Parathyroid adenoma (tissue), 2 donors: ENCODE measurements at regions not wholly inside any gene's neighbourhood (a gene's known extent, or its start where the extent isn't known, plus 50 kb on each side); places are given as distances from the start of the nearest gene placed in this dataset.

ENCODE experiments used
- H2AFZ ChIP-seq: fragments of 300-600 bp; sonication (generic); one replicate; pipeline ENCODE4 v1.7.0; 2017; ENCODE audit warnings: antibody characterized with exemption, mild to moderate bottlenecking
- H3K27ac ChIP-seq: fragments of 300-600 bp; sonication (generic); one replicate; pipeline ENCODE4 v1.7.0; 2017
- H3K27me3 ChIP-seq: fragments of 300-600 bp; sonication (generic); one replicate; pipeline ENCODE4 v1.7.0; 2017; ENCODE audit warnings: low read length; ENCODE audit not compliant: control insufficient read depth, insufficient read depth
- H3K36me3 ChIP-seq: fragments of 300-600 bp; sonication (generic); one replicate; pipeline ENCODE4 v1.7.0; 2017; ENCODE audit warnings: low read length; ENCODE audit not compliant: control insufficient read depth, insufficient read depth
- H3K4me1 ChIP-seq: fragments of 300-600 bp; sonication (generic); one replicate; pipeline ENCODE4 v1.7.0; 2017; ENCODE audit warnings: control low read depth
- H3K4me2 ChIP-seq: fragments of 300-600 bp; sonication (generic); one replicate; pipeline ENCODE4 v1.7.0; 2017; ENCODE audit warnings: low read length
- H3K4me3 ChIP-seq: fragments of 300-600 bp; sonication (generic); one replicate; pipeline ENCODE4 v1.7.0; 2017; ENCODE audit warnings: low read depth, low read length
- H3K79me2 ChIP-seq: fragments of 300-600 bp; sonication (generic); one replicate; pipeline ENCODE4 v1.7.0; 2017; ENCODE audit warnings: control low read depth
- H3K9ac ChIP-seq: fragments of 300-600 bp; sonication (generic); one replicate; pipeline ENCODE4 v1.7.0; 2017; ENCODE audit warnings: mild to moderate bottlenecking
- H3K9me3 ChIP-seq: fragments of 300-600 bp; sonication (generic); one replicate; pipeline ENCODE4 v1.7.0; 2017; ENCODE audit warnings: low read length; ENCODE audit not compliant: control insufficient read depth
- CTCF ChIP-seq: fragments of 300-600 bp; sonication (generic); IDR thresholded peaks from one replicate; pipeline ENCODE4 v1.7.0; 2017; ENCODE audit warnings: antibody characterized with exemption, mild to moderate bottlenecking
- donor health status: primary hyperparathyroidism.

- Histone ChIP-seq H3K36me3 (no peaks in the 10 kb centered on the region), H3K9me3 (no peaks in the 10 kb centered on the region), H3K27me3 (no peaks in the 10 kb centered on the region), H2AFZ (no peak overlapping the region), H3K4me2 (no peak overlapping the region), H3K4me3 (no peak overlapping the region), H3K27ac (no peak overlapping the region), H3K79me2 (no peaks in the 10 kb centered on the region), H3K9ac (no peak overlapping the region), H3K4me1 (no peaks in the 10 kb centered on the region)
- TF ChIP-seq CTCF, result peak; percentile 18
Measured at GRCh38 chrX:78886550-78886949, 58.6 kb upstream of the P2RY10 start.
